IPS-15b (cell line): ENCODE measurements at regions not wholly inside any gene's neighbourhood (a gene's known extent, or its start where the extent isn't known, plus 50 kb on each side); places are given as distances from the start of the nearest gene placed in this dataset.

Experiments
- H3K27me3 ChIP-seq: one replicate; pipeline ENCODE4 v1.6.1; 2013; ENCODE audit warnings: low read length; ENCODE audit not compliant: control insufficient read depth, insufficient read depth
- H3K36me3 ChIP-seq: one replicate; pipeline ENCODE4 v1.6.1; 2013; ENCODE audit warnings: low read length; ENCODE audit not compliant: control insufficient read depth, insufficient read depth
- H3K4me1 ChIP-seq: one replicate; pipeline ENCODE4 v1.6.1; 2013; ENCODE audit warnings: mild to moderate bottlenecking, low read length; ENCODE audit not compliant: control insufficient read depth, insufficient read depth
- H3K4me3 ChIP-seq: one replicate; pipeline ENCODE4 v1.5.1; 2013; ENCODE audit warnings: low read depth, low read length
- H3K9ac ChIP-seq: one replicate; pipeline ENCODE4 v1.6.1; 2013; ENCODE audit warnings: low read depth, mild to moderate bottlenecking, low read length
- H3K9me3 ChIP-seq: one replicate; pipeline ENCODE4 v1.6.1; 2013; ENCODE audit warnings: mild to moderate bottlenecking, low read length; ENCODE audit not compliant: control insufficient read depth, insufficient read depth

- no peaks in the 10 kb centered on the region for H3K9me3 ChIP-seq
- no peaks in the 10 kb centered on the region for H3K27me3 ChIP-seq
- no peaks in the 10 kb centered on the region for H3K36me3 ChIP-seq
- H3K9ac ChIP-seq: no peak overlapping the region
- H3K4me1 ChIP-seq: no peaks in the 10 kb centered on the region
- no peak overlapping the region for H3K4me3 ChIP-seq
These were observed 828.6 kb upstream of the GHITM start for GRCh38 chr10:83310688-83311087.

- Histone ChIP-seq H3K27me3 (no peaks in the 10 kb centered on the region), H3K9ac (no peak overlapping the region), H3K36me3 (no peaks in the 10 kb centered on the region), H3K4me1 (no peaks in the 10 kb centered on the region), H3K4me3 (no peak overlapping the region), H3K9me3 (no peaks in the 10 kb centered on the region)
These were observed 826.7 kb upstream of the GHITM start for GRCh38 chr10:83312570-83312969.

- no peaks in the 10 kb centered on the region for H3K4me1 ChIP-seq
- H3K9me3 ChIP-seq: no peaks in the 10 kb centered on the region
- H3K36me3 ChIP-seq: no peaks in the 10 kb centered on the region
- no peaks in the 10 kb centered on the region for H3K27me3 ChIP-seq
- H3K9ac ChIP-seq: no peak overlapping the region
- H3K4me3 ChIP-seq: no peak overlapping the region
These were observed 806.6 kb upstream of the GHITM start for GRCh38 chr10:83332690-83333089.

GRCh38 chr10:83333566-83333965 lies 805.7 kb upstream of the GHITM start:
- no peaks in the 10 kb centered on the region for H3K27me3 ChIP-seq
- H3K4me1 ChIP-seq: no peaks in the 10 kb centered on the region
- H3K36me3 ChIP-seq: no peaks in the 10 kb centered on the region
- H3K4me3 ChIP-seq: no peak overlapping the region
- no peaks in the 10 kb centered on the region for H3K9me3 ChIP-seq
- H3K9ac ChIP-seq: no peak overlapping the region

- H3K9ac ChIP-seq: no peak overlapping the region
- H3K9me3 ChIP-seq: no peaks in the 10 kb centered on the region
- no peaks in the 10 kb centered on the region for H3K27me3 ChIP-seq
- H3K4me1 ChIP-seq: no peaks in the 10 kb centered on the region
- no peaks in the 10 kb centered on the region for H3K36me3 ChIP-seq
- H3K4me3 ChIP-seq: no peak overlapping the region
These were observed 795.6 kb upstream of the GHITM start for GRCh38 chr10:83343676-83344075.

- no peak overlapping the region for H3K4me3 ChIP-seq
- no peak overlapping the region for H3K9ac ChIP-seq
- no peaks in the 10 kb centered on the region for H3K9me3 ChIP-seq
- H3K36me3 ChIP-seq: no peaks in the 10 kb centered on the region
- H3K4me1 ChIP-seq: no peaks in the 10 kb centered on the region
- no peaks in the 10 kb centered on the region for H3K27me3 ChIP-seq
These were observed 792.9 kb upstream of the GHITM start for GRCh38 chr10:83346266-83346910.

GRCh38 chr10:83352588-83352987 lies 786.7 kb upstream of the GHITM start:
- Histone ChIP-seq H3K4me1 (no peaks in the 10 kb centered on the region), H3K9ac (no peak overlapping the region), H3K9me3 (no peaks in the 10 kb centered on the region), H3K4me3 (no peak overlapping the region), H3K36me3 (no peaks in the 10 kb centered on the region), H3K27me3 (no peaks in the 10 kb centered on the region)

GRCh38 chr10:83354456-83354855 lies 784.9 kb upstream of the GHITM start:
- Histone ChIP-seq H3K4me1 (no peaks in the 10 kb centered on the region), H3K4me3 (no peak overlapping the region), H3K9me3 (no peaks in the 10 kb centered on the region), H3K27me3 (no peaks in the 10 kb centered on the region), H3K9ac (no peak overlapping the region), H3K36me3 (no peaks in the 10 kb centered on the region)

- Histone ChIP-seq H3K27me3 (no peaks in the 10 kb centered on the region), H3K36me3 (no peaks in the 10 kb centered on the region), H3K9me3 (no peaks in the 10 kb centered on the region), H3K4me3 (no peak overlapping the region), H3K4me1 (no peaks in the 10 kb centered on the region), H3K9ac (no peak overlapping the region)
These were observed 782.3 kb upstream of the GHITM start for GRCh38 chr10:83357004-83357403.

- Histone ChIP-seq H3K9ac (no peak overlapping the region), H3K9me3 (no peaks in the 10 kb centered on the region), H3K27me3 (no peaks in the 10 kb centered on the region), H3K4me1 (no peaks in the 10 kb centered on the region), H3K36me3 (no peaks in the 10 kb centered on the region), H3K4me3 (no peak overlapping the region)
These were observed 781.7 kb upstream of the GHITM start for GRCh38 chr10:83357627-83358026.

- Histone ChIP-seq H3K27me3 (no peaks in the 10 kb centered on the region), H3K4me1 (peaks cover 8% of the 10 kb centered on the region), H3K9me3 (no peaks in the 10 kb centered on the region), H3K4me3 (no peak overlapping the region), H3K36me3 (no peaks in the 10 kb centered on the region), H3K9ac (no peak overlapping the region)
These were observed 772.3 kb upstream of the GHITM start for GRCh38 chr10:83367036-83367435.

- Histone ChIP-seq H3K36me3 (no peaks in the 10 kb centered on the region), H3K9ac (no peak overlapping the region), H3K9me3 (no peaks in the 10 kb centered on the region), H3K4me1 (peaks cover 5% of the 10 kb centered on the region), H3K27me3 (no peaks in the 10 kb centered on the region), H3K4me3 (no peak overlapping the region)
These were observed 767.4 kb upstream of the GHITM start for GRCh38 chr10:83371696-83372490.
